22Rv1 (cell line): ENCODE measurements at regions not wholly inside any gene's neighbourhood (a gene's known extent, or its start where the extent isn't known, plus 50 kb on each side); places are given as distances from the start of the nearest gene placed in this dataset.

Experiments
- ZFX ChIP-seq: fragments of 450-650 bp; IDR thresholded peaks from 2 replicates; pipeline ENCODE4 v1.6.1; 2017; ENCODE audit warnings: antibody characterized with exemption, borderline replicate concordance
- TF ChIP-seq, protein P1 (sequence below): fragments of 450-650 bp; IDR thresholded peaks from 2 replicates; pipeline ENCODE4 v1.5.1; 2017; ENCODE audit warnings: mild to moderate bottlenecking

GRCh38 chr20:48261398-48261910 lies 476.2 kb upstream of the SULF2 start:
- TF ChIP-seq, protein P1, sequence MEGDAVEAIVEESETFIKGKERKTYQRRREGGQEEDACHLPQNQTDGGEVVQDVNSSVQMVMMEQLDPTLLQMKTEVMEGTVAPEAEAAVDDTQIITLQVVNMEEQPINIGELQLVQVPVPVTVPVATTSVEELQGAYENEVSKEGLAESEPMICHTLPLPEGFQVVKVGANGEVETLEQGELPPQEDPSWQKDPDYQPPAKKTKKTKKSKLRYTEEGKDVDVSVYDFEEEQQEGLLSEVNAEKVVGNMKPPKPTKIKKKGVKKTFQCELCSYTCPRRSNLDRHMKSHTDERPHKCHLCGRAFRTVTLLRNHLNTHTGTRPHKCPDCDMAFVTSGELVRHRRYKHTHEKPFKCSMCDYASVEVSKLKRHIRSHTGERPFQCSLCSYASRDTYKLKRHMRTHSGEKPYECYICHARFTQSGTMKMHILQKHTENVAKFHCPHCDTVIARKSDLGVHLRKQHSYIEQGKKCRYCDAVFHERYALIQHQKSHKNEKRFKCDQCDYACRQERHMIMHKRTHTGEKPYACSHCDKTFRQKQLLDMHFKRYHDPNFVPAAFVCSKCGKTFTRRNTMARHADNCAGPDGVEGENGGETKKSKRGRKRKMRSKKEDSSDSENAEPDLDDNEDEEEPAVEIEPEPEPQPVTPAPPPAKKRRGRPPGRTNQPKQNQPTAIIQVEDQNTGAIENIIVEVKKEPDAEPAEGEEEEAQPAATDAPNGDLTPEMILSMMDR: no peak
- no peak for TF ChIP-seq ZFX
